B cell (primary cell): ENCODE measurements at regions not wholly inside any gene's neighbourhood (a gene's known extent, or its start where the extent isn't known, plus 50 kb on each side); places are given as distances from the start of the nearest gene placed in this dataset.

ENCODE experiments used
- ATAC-seq: fragments of 200-7000 bp; cut with Tn5 transposase; one replicate; pipeline ENCODE4 v1.10.0; 2021; ENCODE audit warnings: low read depth, mild to moderate bottlenecking, moderate number of reproducible peaks, moderate library complexity
- CTCF ChIA-PET: fragments of 350-600 bp; sonication (Branson Sonifier 250); formaldehyde crosslinking; loops from one replicate; lab custom pipeline; 2021; ENCODE audit warnings: antibody characterized with exemption, inconsistent platforms; lab: Charles Lee
- POLR2A ChIA-PET: fragments of 350-600 bp; sonication (Branson Sonifier 250); formaldehyde crosslinking; loops from one replicate; lab custom pipeline; 2021; ENCODE audit warnings: antibody characterized with exemption; lab: Charles Lee
- DNase-seq: peaks from one replicate; pipeline ENCODE4 v3.0.0; 2013
- H2AFZ ChIP-seq: 2 replicates; pipeline ENCODE4 v1.6.1; 2012; ENCODE audit warnings: mild to moderate bottlenecking, low read depth, low read length; ENCODE audit not compliant: insufficient read depth, poor library complexity, severe bottlenecking
- H3K27ac ChIP-seq, 2 donors: 1 replicate in 1 of 2; 2 replicates in 1 of 2; pipeline ENCODE4 v1.5.1; 2012 to 2013; ENCODE audit warnings: low read length in 2 of 2, mild to moderate bottlenecking in 2 of 2, moderate library complexity in 1 of 2
- H3K27me3 ChIP-seq, 4 experiments: fragments of 200-600 bp in 1 of 4; sonication (generic) in 1 of 4; replicated peaks in 1 of 4; 1 replicate in 2 of 4; 2 replicates in 2 of 4; pipeline versions ENCODE4 v1.6.1 to v1.7.0; 2013 to 2016; ENCODE audit warnings: low read length in 3 of 4, mild to moderate bottlenecking in 2 of 4, mixed read lengths in 1 of 4, moderate library complexity in 1 of 4; ENCODE audit not compliant: insufficient read depth in 4 of 4, control insufficient read depth in 3 of 4; ENCODE audit errors: control extremely low read depth in 1 of 4
- H3K36me3 ChIP-seq, 2 experiments: replicated peaks in 1 of 2; 1 replicate in 1 of 2; 2 replicates in 1 of 2; pipeline versions ENCODE4 v1.6.1 to v1.7.1; 2013; ENCODE audit warnings: low read length in 1 of 2; ENCODE audit not compliant: insufficient read depth in 2 of 2, control insufficient read depth in 1 of 2; ENCODE audit errors: control extremely low read depth in 1 of 2, extremely low read depth in 1 of 2
- H3K4me1 ChIP-seq, 2 donors: fragments of 200-600 bp in 1 of 2; sonication (generic) in 1 of 2; 1 replicate in 1 of 2; 2 replicates in 1 of 2; pipeline versions ENCODE4 v1.5.1 to v1.6.1; 2013 to 2017; ENCODE audit warnings: low read length in 2 of 2; ENCODE audit not compliant: control insufficient read depth in 2 of 2, insufficient read depth in 2 of 2
- H3K4me2 ChIP-seq: replicated peaks from 2 replicates; pipeline ENCODE3; 2012; ENCODE audit warnings: mild to moderate bottlenecking, low read depth, low read length; ENCODE audit not compliant: poor library complexity, severe bottlenecking
- H3K4me3 ChIP-seq, 5 experiments: fragments of 200-600 bp in 1 of 5; sonication (generic) in 1 of 5; 1 replicate in 3 of 5; 2 replicates in 2 of 5; pipeline versions ENCODE4 v1.5.1 to v1.7.0; 2011 to 2016; ENCODE audit warnings: low read length in 4 of 5, mild to moderate bottlenecking in 4 of 5, low read depth in 2 of 5, control low read depth in 1 of 5, moderate library complexity in 1 of 5; ENCODE audit not compliant: insufficient read depth in 1 of 5; ENCODE audit errors: control extremely low read depth in 1 of 5, extremely low read depth in 1 of 5
- H3K79me2 ChIP-seq: fragments of 200-600 bp; sonication (generic); one replicate; pipeline ENCODE4 v1.6.0; 2016; ENCODE audit warnings: low read length; ENCODE audit not compliant: control insufficient read depth, insufficient read depth
- H3K9ac ChIP-seq: fragments of 200-600 bp; sonication (generic); 2 replicates; pipeline ENCODE4 v1.6.1; 2017; ENCODE audit warnings: mild to moderate bottlenecking, low read length, moderate library complexity
- H3K9me3 ChIP-seq, 3 donors: one replicate each; pipeline versions ENCODE4 v1.6.1 to v1.7.1; 2013; ENCODE audit warnings: low read length in 2 of 3; ENCODE audit not compliant: control insufficient read depth in 2 of 3, insufficient read depth in 1 of 3; ENCODE audit errors: control extremely low read depth in 1 of 3
- H4K20me1 ChIP-seq: 2 replicates; pipeline ENCODE4 v1.6.0; 2012; ENCODE audit warnings: mild to moderate bottlenecking, low read length; ENCODE audit not compliant: insufficient read depth, control insufficient read depth, poor library complexity, severe bottlenecking
- H3K27ac Mint-ChIP-seq: one replicate; pipeline ENCODE4 v1.8.0; 2021; ENCODE audit warnings: mixed read lengths
- H3K27me3 Mint-ChIP-seq: one replicate; pipeline ENCODE4 v1.8.0; 2021; ENCODE audit warnings: mixed read lengths
- H3K4me1 Mint-ChIP-seq: one replicate; pipeline ENCODE4 v1.8.0; 2021; ENCODE audit warnings: mixed read lengths
- H3K4me3 Mint-ChIP-seq: one replicate; pipeline ENCODE4 v1.8.0; 2021; ENCODE audit warnings: mixed read lengths
- H3K9me3 Mint-ChIP-seq: one replicate; pipeline ENCODE4 v1.8.0; 2022; ENCODE audit warnings: mixed read lengths; ENCODE audit not compliant: insufficient read depth
- CTCF ChIP-seq: fragments of 200-600 bp; IDR thresholded peaks from one replicate; pipeline ENCODE4 v1.8.0; 2022; ENCODE audit warnings: antibody characterized with exemption, mild to moderate bottlenecking
- EZH2 ChIP-seq: IDR thresholded peaks from 2 replicates; pipeline ENCODE4 v1.6.1; 2012; ENCODE audit warnings: borderline replicate concordance, low read depth, mild to moderate bottlenecking, moderate library complexity, low read length; ENCODE audit not compliant: insufficient read depth, poor library complexity, severe bottlenecking
- WGBS: methylation state at CpG from one replicate; pipeline ENCODE4 v1.1.5; 2013; ENCODE audit warnings: missing lambda C conversion rate; ENCODE audit not compliant: insufficient coverage; 5-methylcytosine and 5-hydroxymethylcytosine counted together
- intact Hi-C: fragments of 100-400 bp; cut with micrococcal nuclease; formaldehyde crosslinking; loops from one replicate; pipeline ENCODE4 v1.10.0; 2022

- no peak overlapping the region for H3K27ac Mint-ChIP-seq
Observed at GRCh38 chrX:38871129-38872029, 70.1 kb downstream of the MID1IP1 start.

More at GRCh38 chrX:38871129-38872029, 70.1 kb downstream of the MID1IP1 start:
- H3K4me1 ChIP-seq, result no peaks in the 10 kb centered on the region
- no peaks in the 10 kb centered on the region for H3K36me3 ChIP-seq
- intact Hi-C loops, result no loop called here
- H3K27me3 Mint-ChIP-seq, result no peaks in the 10 kb centered on the region
- H3K4me3 Mint-ChIP-seq, result no peak overlapping the region
- H3K9me3 Mint-ChIP-seq, result no peaks in the 10 kb centered on the region
- DNase-seq, result no peak
- no peaks in the 10 kb centered on the region for H3K9me3 ChIP-seq
- H2AFZ ChIP-seq, result no peak overlapping the region
- H3K27me3 ChIP-seq, result no peaks in the 10 kb centered on the region
- H3K4me3 ChIP-seq, result no peak overlapping the region
- WGBS, result 100% methylated on average over 1 of the region's 5 CpGs
- TF ChIP-seq EZH2 (no peak), CTCF (no peak)
- H3K27ac ChIP-seq, result no peak overlapping the region
- ChIA-PET CTCF (no interaction called here), POLR2A (no interaction called here)
- H3K9ac ChIP-seq, result no peak overlapping the region
- no peak overlapping the region for H3K4me2 ChIP-seq
- no peaks in the 10 kb centered on the region for H3K4me1 Mint-ChIP-seq
- no peak for ATAC-seq
- no peaks in the 10 kb centered on the region for H3K79me2 ChIP-seq
- no peaks in the 10 kb centered on the region for H4K20me1 ChIP-seq
